Activated CD4-positive, alpha-beta memory T cell treated with anti-CD3 and anti-CD28 coated beads for 36 hours (primary cell): ENCODE measurements at regions not wholly inside any gene's neighbourhood (a gene's known extent, or its start where the extent isn't known, plus 50 kb on each side); places are given as distances from the start of the nearest gene placed in this dataset.
"Not testable (repeated sequence)": the region's sequence is repeated elsewhere in the genome, so short reads cannot be mapped to it uniquely, and the experiment has no call there.

Experiments used
- CTCF ChIA-PET: fragments of 350-600 bp; sonication (Branson Sonifier 250); formaldehyde crosslinking; loops from one replicate; lab custom pipeline; 2021; ENCODE audit warnings: antibody characterized with exemption, inconsistent platforms; lab: Charles Lee
- POLR2A ChIA-PET: fragments of 350-600 bp; sonication (Branson Sonifier 250); formaldehyde crosslinking; loops from one replicate; lab custom pipeline; 2021; ENCODE audit warnings: antibody characterized with exemption; lab: Charles Lee
- DNase-seq: peaks from one replicate; pipeline ENCODE4 v3.0.0-alpha.2; 2020
- H3K27ac Mint-ChIP-seq: one replicate; pipeline ENCODE4 v1.8.0; 2021; ENCODE audit warnings: mixed read lengths
- H3K27me3 Mint-ChIP-seq: one replicate; pipeline ENCODE4 v1.8.0; 2021; ENCODE audit warnings: mixed read lengths
- H3K36me3 Mint-ChIP-seq: one replicate; pipeline ENCODE4 v1.8.0; 2021; ENCODE audit warnings: mixed read lengths
- H3K4me1 Mint-ChIP-seq: one replicate; pipeline ENCODE4 v1.8.0; 2021; ENCODE audit warnings: low read depth, mixed read lengths
- H3K4me3 Mint-ChIP-seq: one replicate; pipeline ENCODE4 v1.8.0; 2021; ENCODE audit warnings: mild to moderate bottlenecking, mixed read lengths
- H3K9me3 Mint-ChIP-seq: one replicate; pipeline ENCODE4 v1.8.0; 2021; ENCODE audit warnings: mixed read lengths
- intact Hi-C: fragments of 100-400 bp; cut with micrococcal nuclease; formaldehyde crosslinking; loops from one replicate; pipeline ENCODE4 v1.15.1; 2023

DNA sequence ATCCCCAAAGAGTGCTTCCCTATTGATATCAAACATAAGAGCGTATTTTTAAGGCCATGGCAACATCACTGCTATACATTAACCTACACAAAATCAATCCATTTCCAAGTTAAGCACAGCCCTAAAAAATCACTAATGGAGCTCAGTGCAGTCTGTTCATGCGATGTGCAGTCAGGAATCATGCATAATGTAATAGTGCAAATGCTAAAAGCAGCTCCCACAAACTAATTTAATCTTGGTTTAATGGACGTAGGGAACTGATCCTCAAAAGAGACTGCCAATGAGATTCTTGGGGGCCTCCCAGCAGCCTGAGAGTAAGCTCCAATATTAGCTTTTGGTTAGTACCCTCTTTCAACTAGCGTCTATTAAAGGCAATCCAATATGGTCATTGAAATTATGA lies 245.9 kb downstream of the TOX3 start:
- no peak overlapping the region for H3K4me3 Mint-ChIP-seq
- H3K27ac Mint-ChIP-seq, result no peak overlapping the region
- no peaks in the 10 kb centered on the region for H3K4me1 Mint-ChIP-seq
- CTCF ChIA-PET, result no interaction called here
- POLR2A ChIA-PET, result no interaction called here
- DNase-seq, result no peak
- peaks cover 5% of the 10 kb centered on the region for H3K9me3 Mint-ChIP-seq
- intact Hi-C loops, result no loop called here
- H3K27me3 Mint-ChIP-seq, result no peaks in the 10 kb centered on the region
- H3K36me3 Mint-ChIP-seq, result no peaks in the 10 kb centered on the region

- DNase-seq, result no peak
- intact Hi-C loops, result no loop called here
- Mint-ChIP-seq H3K4me3 (no peak overlapping the region), H3K27me3 (no peaks in the 10 kb centered on the region), H3K27ac (no peak overlapping the region), H3K36me3 (no peaks in the 10 kb centered on the region), H3K9me3 (peaks cover 2% of the 10 kb centered on the region), H3K4me1 (no peaks in the 10 kb centered on the region)
- ChIA-PET POLR2A (no interaction called here), CTCF (no interaction called here)
Measured at GRCh38 chr16:52298769-52299168, 248.2 kb downstream of the TOX3 start.

DNA sequence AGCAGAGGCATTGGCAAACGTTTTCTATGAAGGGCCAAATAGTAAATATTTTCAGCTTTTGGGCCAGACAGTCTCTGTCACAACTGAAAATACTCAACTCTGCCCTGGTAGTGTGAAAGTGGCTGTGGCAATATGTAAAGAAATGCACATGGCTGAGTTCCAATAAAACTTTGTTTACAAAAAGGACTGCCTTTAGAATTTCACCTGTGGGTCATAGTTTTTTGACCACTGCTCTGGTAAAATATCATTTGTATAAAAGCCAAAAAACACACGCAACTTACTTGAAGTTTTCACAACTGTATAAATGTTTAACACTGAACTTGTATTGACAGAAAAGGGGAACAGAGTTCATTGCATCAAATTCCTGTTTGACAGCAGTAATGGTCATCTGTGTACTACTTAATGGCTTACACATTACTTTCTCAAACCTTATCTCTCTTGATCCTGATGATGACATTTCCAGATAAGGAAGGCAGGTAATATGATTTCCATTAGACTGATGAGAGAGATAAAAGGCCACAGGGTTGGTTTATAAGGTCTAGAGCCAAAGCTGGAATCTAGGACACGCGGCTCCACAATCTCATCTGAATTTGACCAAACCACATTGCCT lies 250.1 kb downstream of the TOX3 start:
- H3K4me1 Mint-ChIP-seq, H3K27ac Mint-ChIP-seq, POLR2A ChIA-PET, H3K27me3 Mint-ChIP-seq, H3K9me3 Mint-ChIP-seq, intact Hi-C loops, H3K36me3 Mint-ChIP-seq, CTCF ChIA-PET, H3K4me3 Mint-ChIP-seq, DNase-seq: not testable (repeated sequence)

GRCh38 chr16:52296076-52296475 lies 250.9 kb downstream of the TOX3 start:
- intact Hi-C loops, result no loop called here
- Mint-ChIP-seq H3K27ac (no peak overlapping the region), H3K9me3 (peaks cover 2% of the 10 kb centered on the region), H3K36me3 (no peaks in the 10 kb centered on the region), H3K4me1 (no peaks in the 10 kb centered on the region), H3K27me3 (no peaks in the 10 kb centered on the region), H3K4me3 (no peak overlapping the region)
- CTCF ChIA-PET, result no interaction called here
- POLR2A ChIA-PET, result no interaction called here
- DNase-seq, result no peak

DNA sequence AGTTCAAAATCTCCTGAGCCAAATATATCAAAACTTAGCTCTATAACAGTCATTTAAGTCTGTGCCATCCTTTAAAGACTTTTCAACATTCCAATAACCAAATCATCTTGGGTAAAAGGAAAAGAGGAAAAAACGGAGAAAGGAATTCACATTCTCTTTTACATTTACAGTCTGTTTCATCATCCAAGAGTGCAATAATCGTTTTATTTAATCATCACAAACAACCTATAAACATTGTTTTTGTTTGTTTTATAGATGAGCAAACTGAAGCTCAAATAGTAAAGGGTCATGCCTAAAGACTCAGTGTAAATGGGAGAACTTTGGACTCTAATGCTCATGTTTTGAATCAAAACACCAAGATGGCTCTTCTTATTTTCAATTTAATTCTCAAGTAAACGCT lies 252.3 kb downstream of the TOX3 start:
- POLR2A ChIA-PET, result no interaction called here
- no peak for DNase-seq
- H3K36me3 Mint-ChIP-seq, result no peaks in the 10 kb centered on the region
- H3K27me3 Mint-ChIP-seq, result no peaks in the 10 kb centered on the region
- peaks cover 2% of the 10 kb centered on the region for H3K9me3 Mint-ChIP-seq
- intact Hi-C loops, result no loop called here
- CTCF ChIA-PET, result no interaction called here
- H3K27ac Mint-ChIP-seq, result no peak overlapping the region
- no peaks in the 10 kb centered on the region for H3K4me1 Mint-ChIP-seq
- no peak overlapping the region for H3K4me3 Mint-ChIP-seq

- ChIA-PET CTCF (no interaction called here), POLR2A (no interaction called here)
- Mint-ChIP-seq H3K36me3 (no peaks in the 10 kb centered on the region), H3K9me3 (peaks cover 2% of the 10 kb centered on the region), H3K4me1 (no peaks in the 10 kb centered on the region), H3K27ac (no peak overlapping the region), H3K4me3 (no peak overlapping the region), H3K27me3 (no peaks in the 10 kb centered on the region)
- intact Hi-C loops, result no loop called here
- DNase-seq, result no peak
Measured at GRCh38 chr16:52293204-52293603, 253.7 kb downstream of the TOX3 start.

DNA sequence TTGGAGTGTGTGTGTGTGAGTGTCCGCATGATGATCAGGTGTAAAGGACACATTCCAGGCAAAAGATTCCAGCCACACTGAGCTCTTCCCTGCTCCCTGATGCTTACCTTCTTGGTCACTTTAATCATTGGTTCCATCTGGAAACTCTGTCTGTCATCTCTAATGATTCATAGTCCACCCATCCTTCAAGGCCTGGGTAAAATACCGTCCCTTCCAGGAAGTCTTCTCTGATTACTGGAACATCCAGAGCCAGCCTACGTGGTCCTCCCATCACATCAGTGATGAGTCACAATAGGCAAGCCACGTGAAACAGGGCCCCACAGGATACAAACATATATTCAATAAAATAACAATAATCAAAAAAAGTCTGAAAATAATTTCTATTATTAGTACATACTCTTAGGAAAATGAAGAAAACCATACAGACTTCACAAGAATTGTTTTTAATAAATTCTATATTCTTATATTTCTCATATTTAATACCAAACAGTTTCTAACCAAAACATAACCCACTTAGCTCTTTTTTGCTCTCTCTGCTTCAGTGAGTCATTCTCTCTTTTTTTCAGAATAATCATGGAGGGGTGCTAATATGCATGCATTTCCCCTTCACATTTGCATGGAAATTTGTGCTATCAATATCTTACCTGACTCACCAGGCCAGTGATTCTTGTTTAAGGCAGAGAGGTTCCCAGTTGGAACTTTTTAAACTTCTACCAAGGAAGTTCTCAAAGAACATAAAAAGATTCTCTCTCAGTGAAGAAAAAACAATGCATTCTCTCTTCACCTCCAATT lies 263.2 kb downstream of the TOX3 start:
- no peaks in the 10 kb centered on the region for H3K27me3 Mint-ChIP-seq
- no peaks in the 10 kb centered on the region for H3K4me1 Mint-ChIP-seq
- H3K4me3 Mint-ChIP-seq, result no peak overlapping the region
- ChIA-PET CTCF (no interaction called here), POLR2A (no interaction called here)
- no peaks in the 10 kb centered on the region for H3K36me3 Mint-ChIP-seq
- no peak overlapping the region for H3K27ac Mint-ChIP-seq
- no peak for DNase-seq
- intact Hi-C loops, result no loop called here
- peaks cover 4% of the 10 kb centered on the region for H3K9me3 Mint-ChIP-seq

GRCh38 chr16:52283018-52283417 lies 263.9 kb downstream of the TOX3 start:
- H3K4me1 Mint-ChIP-seq, result no peaks in the 10 kb centered on the region
- no peak overlapping the region for H3K27ac Mint-ChIP-seq
- DNase-seq, result no peak
- H3K27me3 Mint-ChIP-seq, result no peaks in the 10 kb centered on the region
- peaks cover 2% of the 10 kb centered on the region for H3K9me3 Mint-ChIP-seq
- intact Hi-C loops, result no loop called here
- CTCF ChIA-PET, result no interaction called here
- H3K36me3 Mint-ChIP-seq, result no peaks in the 10 kb centered on the region
- no peak overlapping the region for H3K4me3 Mint-ChIP-seq
- POLR2A ChIA-PET, result no interaction called here

GRCh38 chr16:52280086-52280485 lies 266.9 kb downstream of the TOX3 start:
- ChIA-PET POLR2A (no interaction called here), CTCF (no interaction called here)
- no peak overlapping the region for H3K27ac Mint-ChIP-seq
- no peaks in the 10 kb centered on the region for H3K27me3 Mint-ChIP-seq
- H3K4me1 Mint-ChIP-seq, result no peaks in the 10 kb centered on the region
- intact Hi-C loops, result no loop called here
- no peak overlapping the region for H3K4me3 Mint-ChIP-seq
- H3K9me3 Mint-ChIP-seq, result peaks cover 2% of the 10 kb centered on the region
- no peaks in the 10 kb centered on the region for H3K36me3 Mint-ChIP-seq
- DNase-seq, result no peak

GRCh38 chr16:52271088-52271750 lies 275.7 kb downstream of the TOX3 start:
- ChIA-PET POLR2A (no interaction called here), CTCF (no interaction called here)
- no peaks in the 10 kb centered on the region for H3K27me3 Mint-ChIP-seq

GRCh38 chr16:52265446-52265861 lies 281.5 kb downstream of the TOX3 start:
- Mint-ChIP-seq H3K9me3 (no peaks in the 10 kb centered on the region), H3K27me3 (no peaks in the 10 kb centered on the region), H3K4me3 (no peak overlapping the region), H3K36me3 (no peaks in the 10 kb centered on the region), H3K4me1 (no peaks in the 10 kb centered on the region), H3K27ac (no peak overlapping the region)
- intact Hi-C loops, result no loop called here
- no peak for DNase-seq
- ChIA-PET POLR2A (no interaction called here), CTCF (no interaction called here)

More at GRCh38 chr16:52271088-52271750, 275.7 kb downstream of the TOX3 start:
- H3K4me1 Mint-ChIP-seq, result no peaks in the 10 kb centered on the region
- intact Hi-C loops, result no loop called here
- H3K9me3 Mint-ChIP-seq, result no peaks in the 10 kb centered on the region
- DNase-seq, result no peak
- no peaks in the 10 kb centered on the region for H3K36me3 Mint-ChIP-seq
- no peak overlapping the region for H3K4me3 Mint-ChIP-seq
- H3K27ac Mint-ChIP-seq, result no peak overlapping the region

- intact Hi-C loops, result no loop called here
- POLR2A ChIA-PET, result no interaction called here
- Mint-ChIP-seq H3K27ac (no peak overlapping the region), H3K27me3 (no peaks in the 10 kb centered on the region), H3K4me1 (no peaks in the 10 kb centered on the region), H3K9me3 (peaks cover 2% of the 10 kb centered on the region), H3K36me3 (no peaks in the 10 kb centered on the region), H3K4me3 (no peak overlapping the region)
- DNase-seq, result no peak
- CTCF ChIA-PET, result no interaction called here
Measured at GRCh38 chr16:52257534-52257933, 289.4 kb downstream of the TOX3 start.
